Activated gamma-delta T cell treated with Interleukin-2 at 50 U/mL for 16 hours (primary cell): ENCODE measurements at regions not wholly inside any gene's neighbourhood (a gene's known extent, or its start where the extent isn't known, plus 50 kb on each side); places are given as distances from the start of the nearest gene placed in this dataset.

Source experiments
- DNase-seq: peaks from one replicate; pipeline ENCODE4 v3.0.0-alpha.2; 2020

DNA sequence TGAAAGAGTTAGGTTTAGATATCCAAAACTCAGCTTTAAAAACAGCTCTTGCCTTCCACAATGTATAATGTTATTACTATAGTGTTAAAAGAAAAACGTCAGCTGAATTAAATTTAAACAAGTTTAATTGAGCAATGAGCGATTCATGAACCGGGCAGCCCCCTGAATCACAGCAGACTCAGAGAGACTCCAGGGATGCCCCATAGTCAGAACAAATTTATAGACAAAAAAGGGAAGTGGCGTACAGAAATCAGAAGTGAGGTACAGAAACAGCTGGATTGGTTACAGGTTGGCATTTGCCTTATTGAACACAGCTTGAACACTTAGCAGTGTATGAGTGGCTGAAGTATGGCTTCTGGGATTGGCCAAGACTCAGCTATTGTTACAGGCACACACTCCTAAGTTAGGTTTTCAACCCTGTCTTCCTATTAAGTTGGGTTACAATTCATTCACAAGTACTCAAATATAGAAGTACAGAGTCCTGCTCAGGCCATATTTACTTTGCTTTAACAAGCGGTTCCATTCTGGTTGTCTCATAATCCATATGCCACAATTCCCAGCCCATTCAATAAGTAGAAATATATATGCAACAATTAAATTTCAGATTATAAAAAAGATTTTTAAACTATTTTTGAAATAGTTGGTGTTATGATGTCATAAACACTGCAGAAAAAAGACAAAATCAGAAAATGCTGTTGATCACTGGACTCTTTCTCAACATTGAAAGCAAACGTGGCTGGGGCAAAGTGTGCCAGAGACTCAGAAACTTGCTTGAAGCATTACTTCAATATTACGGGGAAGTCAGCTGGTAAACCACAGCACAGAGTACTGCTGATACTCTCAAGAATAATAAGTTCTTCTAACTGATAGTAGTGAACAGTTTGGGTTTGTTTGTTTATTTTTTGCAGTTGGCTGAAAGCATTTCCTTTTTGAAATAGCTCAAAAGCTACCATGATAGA lies 459.7 kb downstream of the RAB28 start:
- no peak for DNase-seq

DNA sequence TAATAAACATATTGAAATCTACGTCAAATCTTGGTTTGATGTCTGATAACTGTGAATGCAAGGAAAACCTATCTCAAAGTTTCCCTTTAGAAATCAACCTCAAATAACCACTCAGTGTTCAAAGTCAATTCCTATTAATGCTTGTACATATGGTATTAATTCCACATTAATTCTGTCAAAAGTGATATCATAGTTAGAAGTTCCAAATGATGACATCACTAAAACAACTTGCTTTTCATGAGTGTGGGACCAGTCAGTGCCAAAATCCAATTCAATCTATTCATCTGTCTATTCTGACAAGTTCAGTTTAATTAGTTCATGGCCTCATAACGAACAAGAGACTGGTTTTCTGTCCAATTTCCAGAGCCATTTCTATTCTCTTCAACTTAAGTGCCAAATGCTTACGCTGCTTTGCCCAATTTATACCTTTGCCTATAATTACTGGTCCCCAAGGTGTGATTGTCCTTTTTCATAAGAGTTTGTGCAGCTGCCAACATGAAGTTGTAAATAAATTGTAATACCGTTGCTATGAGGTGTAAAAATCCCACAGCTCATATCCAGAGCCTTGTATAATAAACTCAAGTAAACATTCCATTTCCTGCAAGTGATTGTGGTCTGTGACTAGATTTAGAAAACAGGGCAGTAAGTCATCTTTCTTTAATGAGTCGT lies 476.2 kb downstream of the RAB28 start:
- no peak for DNase-seq

GRCh38 chr4:12993923-12994322 lies 490.2 kb downstream of the RAB28 start:
- no peak for DNase-seq

DNA sequence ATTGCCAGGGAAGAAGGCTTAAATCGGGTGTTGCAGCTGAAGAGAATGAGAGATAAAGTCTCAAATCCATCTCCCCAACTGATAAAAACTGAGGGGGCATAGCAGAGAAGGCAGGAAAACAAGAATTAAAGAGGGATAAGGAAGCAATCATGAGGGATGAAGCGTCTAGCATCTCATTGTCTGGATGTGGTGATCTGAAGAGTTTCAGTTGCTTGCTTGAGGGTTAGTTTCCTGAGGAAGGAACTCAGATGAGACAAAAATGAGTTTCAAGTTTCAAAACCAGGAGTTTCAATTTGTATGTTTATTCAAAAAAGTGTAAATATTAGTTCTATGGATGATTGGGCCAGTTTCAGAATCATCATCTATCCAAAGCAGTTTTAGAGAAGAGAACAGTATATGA lies 496.9 kb downstream of the RAB28 start:
- no peak for DNase-seq

DNA sequence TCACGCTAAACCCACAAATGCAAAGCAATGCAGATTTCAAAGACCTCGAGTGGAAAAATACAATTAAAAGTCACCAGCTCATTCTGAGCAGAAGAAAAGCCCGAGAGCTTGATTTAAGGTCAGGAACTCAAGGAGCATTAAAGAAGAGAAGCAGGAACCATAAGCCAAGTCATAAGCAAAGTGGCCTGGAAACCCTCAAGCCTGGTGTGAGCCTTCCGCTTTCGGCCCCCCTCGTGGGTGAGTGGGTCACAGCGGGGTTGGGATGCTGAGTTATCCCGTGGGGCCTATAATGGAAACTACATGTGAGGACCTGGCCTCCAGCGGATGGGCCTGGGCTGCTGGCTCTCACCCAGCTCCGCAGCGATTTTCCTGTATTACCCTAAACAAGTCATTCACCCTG lies 504.3 kb downstream of the RAB28 start:
- DNase-seq: no peak

DNA sequence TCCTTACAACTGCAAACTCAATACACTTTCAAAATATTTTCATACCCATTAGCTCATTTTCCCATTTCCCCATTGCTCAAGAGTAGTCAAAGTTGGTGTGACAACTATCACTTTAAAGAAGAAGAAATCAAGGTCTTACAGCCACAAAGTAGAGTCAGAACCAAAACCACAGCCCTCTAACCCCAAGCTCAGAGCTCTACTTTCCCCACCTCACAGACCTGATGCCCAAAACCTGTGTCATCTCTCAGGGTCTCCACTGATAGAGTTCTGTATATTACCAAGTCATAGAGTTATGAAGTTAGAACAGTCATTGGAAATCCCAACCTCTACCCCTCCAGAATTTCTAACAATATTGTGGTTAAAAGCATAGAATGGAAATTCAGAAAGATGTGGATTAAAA lies 505.8 kb downstream of the RAB28 start:
- no peak for DNase-seq

- DNase-seq: no peak
These were observed 508.6 kb downstream of the RAB28 start for GRCh38 chr4:12975511-12975910.

- no peak for DNase-seq
These were observed 510.6 kb downstream of the RAB28 start for GRCh38 chr4:12973522-12973921.

GRCh38 chr4:12968345-12968744 lies 515.8 kb downstream of the RAB28 start:
- no peak for DNase-seq

DNA sequence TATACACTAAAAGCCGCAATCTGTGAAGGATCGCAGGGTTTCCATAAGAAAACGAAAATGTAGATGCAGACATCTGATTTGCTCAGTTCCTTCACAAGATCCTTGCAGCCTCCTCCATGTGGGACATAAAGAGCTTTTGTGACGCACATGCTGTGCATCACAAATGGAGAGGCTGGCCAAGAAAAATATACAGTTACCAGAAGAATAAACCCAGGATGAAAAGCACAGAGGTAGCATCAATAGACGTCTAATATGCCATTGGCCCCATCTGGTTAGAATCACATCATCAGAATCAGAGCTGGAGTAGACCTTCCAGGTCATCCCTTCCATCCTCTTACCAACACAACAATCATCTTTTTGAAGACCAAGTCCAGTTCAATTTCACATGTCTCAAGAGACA lies 517.4 kb downstream of the RAB28 start:
- no peak for DNase-seq

GRCh38 chr4:12965334-12965733 lies 518.8 kb downstream of the RAB28 start:
- no peak for DNase-seq

DNA sequence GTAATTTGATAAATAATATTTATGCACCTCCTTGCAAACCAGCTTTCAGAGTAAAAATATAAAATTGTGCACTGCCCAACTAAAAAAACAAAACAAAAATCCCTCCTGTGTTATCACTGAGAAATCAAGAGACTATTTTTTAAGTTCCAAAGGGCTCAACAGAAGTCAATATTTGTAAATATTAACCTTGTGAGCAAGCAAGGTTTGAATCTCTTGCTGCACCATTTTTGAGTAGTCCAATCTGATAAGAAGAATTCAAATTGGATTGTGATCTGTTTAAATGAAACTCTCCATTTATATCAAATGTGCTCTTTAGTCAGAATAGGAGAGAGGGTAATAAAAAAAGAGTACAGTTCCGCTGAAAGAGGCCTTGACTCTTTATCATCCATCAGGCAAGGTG lies 520.2 kb downstream of the RAB28 start:
- no peak for DNase-seq

DNA sequence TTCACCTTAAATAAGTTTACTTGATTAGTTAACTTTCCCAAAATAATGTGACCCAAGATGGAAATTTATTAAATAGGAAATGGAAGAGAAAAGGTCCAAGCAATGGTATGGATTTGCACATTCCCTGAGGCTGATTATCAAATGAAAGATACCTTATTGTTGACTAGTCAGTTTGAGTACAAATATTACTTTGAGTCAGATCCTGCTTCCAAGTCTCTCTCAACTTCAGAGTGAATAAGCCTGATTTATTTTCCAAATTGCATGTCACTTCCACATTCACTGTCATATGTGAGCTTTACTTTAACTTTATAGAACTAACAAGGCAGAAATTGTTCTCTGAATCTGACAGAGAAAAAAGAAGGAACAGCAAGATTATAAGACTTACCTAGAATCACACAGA lies 520.8 kb downstream of the RAB28 start:
- no peak for DNase-seq

- DNase-seq: no peak
These were observed 522.4 kb downstream of the RAB28 start for GRCh38 chr4:12961713-12962112.

DNA sequence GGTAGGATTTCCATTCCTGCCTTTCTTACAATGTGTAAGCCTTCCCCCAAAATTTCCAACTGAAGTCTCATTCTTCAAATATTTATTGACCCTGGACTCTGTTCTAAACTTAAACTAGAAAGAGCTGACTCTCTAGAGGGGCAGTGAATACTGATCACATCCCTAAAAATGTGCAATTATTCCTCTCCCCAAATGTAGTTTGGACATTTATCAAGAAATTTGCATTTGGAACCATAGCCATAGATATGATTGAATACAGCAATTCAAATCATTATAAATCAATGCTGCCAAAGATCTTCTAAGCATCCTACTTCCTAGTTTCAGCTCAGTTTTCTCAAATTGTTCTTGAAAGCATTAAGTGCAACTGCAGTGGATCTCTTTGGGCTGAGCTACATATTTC lies 525.7 kb downstream of the RAB28 start:
- DNase-seq: no peak

GRCh38 chr4:12957108-12957507 lies 527.0 kb downstream of the RAB28 start:
- no peak for DNase-seq

- no peak for DNase-seq
These were observed 528.1 kb downstream of the RAB28 start for GRCh38 chr4:12956026-12956425.

DNA sequence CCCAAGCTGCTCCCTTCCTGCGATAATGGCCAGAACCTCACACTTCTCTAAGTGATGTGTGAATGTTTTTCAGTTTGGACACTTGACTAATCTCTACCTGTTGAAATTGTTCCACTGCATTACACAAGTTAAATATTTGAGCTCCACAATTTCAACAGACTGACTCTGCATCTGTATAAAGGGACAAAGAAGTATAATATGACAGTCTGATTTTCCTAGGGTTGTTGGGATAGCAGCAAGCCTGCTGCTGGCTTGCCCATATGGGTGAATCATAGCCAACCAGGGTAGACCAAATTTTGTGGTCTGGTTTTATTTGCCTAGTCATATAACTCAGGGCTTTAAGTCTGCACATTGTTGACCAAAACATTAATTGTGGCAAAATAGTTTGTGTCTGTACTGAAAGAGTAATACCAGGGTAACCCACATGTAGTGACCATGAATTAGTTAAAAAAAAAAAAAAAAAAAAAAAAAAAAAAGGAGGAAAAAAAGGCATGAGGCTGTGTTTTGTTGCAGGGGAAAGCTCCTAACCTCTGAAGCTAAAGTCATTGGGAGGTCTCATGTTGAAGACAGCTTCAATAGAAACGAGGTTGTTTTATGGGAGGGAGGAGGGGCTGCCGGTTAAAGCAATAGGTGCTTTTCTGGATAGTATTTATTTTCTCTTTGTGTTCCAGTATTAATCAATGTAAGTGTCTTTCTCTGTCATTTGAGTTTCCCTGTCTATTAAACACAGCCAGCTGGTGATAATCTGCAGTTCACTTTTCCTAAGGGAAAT lies 534.2 kb downstream of the RAB28 start:
- DNase-seq: no peak

DNA sequence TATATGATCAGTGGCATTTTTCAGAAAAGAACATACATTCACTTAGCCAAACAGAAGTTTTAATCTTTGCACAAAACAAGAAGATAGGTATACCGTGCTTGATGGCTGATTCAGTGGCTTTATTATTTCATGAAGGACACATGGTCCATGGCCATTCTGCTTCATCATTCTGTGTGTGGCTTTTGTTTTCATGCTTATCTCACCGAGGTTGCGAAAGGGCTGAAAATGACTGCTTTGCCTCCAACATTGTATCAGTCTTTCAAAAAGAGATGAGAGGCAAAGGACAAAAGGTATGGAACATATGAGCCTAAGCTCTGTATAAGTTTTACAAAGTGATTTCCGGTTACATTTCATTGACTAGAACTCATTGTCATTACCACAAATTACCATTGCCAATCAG lies 541.1 kb downstream of the RAB28 start:
- DNase-seq: no peak

DNA sequence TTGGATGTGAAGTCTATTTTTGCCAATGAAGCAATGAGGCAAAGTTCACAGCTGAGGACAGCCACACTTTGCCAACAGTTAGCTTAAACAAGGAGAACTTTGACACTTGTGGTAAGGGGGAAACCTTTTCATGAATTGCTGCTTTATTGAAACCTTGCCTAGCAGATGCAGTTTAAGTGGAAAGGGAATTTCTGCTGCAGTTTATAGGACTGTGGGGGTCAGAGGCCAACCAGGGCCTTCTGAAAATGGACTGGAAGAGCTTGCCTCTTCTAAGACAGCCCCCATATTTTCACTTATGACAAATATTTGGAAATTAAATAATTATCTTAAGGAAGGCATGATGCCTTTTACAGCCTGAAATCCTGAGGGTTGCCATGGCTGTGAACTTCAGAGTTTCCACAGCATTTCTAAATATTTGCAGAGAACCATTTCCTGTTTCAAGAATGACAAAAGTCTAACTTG lies 550.3 kb downstream of the RAB28 start:
- no peak for DNase-seq

- no peak for DNase-seq
These were observed 551.8 kb downstream of the RAB28 start for GRCh38 chr4:12932203-12932788.

DNA sequence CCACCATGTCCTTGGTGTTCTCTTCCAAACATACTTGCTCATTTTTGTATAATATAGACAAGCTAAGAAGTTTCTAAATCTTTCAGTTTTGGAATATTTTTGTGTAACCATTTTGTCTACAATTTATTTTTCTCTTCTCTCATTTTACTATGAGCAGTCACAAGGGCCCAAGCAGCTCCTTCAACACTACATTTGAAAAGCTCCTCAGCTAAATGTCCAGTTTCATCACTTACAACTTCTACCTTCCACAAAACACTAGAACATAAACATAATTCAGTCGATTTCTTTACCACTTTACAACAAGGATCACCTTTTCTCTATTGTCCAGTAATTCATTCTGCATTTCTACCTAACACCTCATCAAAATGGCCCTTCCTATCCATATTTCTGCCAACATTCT lies 554.4 kb downstream of the RAB28 start:
- no peak for DNase-seq

- no peak for DNase-seq
These were observed 555.4 kb downstream of the RAB28 start for GRCh38 chr4:12928751-12929150.
